Upper lobe of left lung (tissue), 6 donors: ENCODE measurements at regions not wholly inside any gene's neighbourhood (a gene's known extent, or its start where the extent isn't known, plus 50 kb on each side); places are given as distances from the start of the nearest gene placed in this dataset.
A peak's percentile ranks its signal among the peaks of the same experiment; 100 is the strongest.

Experiments used
- ATAC-seq, 2 donors: fragments of 200-7000 bp; cut with Tn5 transposase; one replicate each; pipeline ENCODE4 v1.9.1; 2022; ENCODE audit warnings: mild to moderate bottlenecking in 2 of 2, moderate library complexity in 2 of 2; ENCODE audit not compliant: low FRiP score in 2 of 2
- DNase-seq, 2 donors: peaks; one replicate each; pipeline ENCODE4 v3.0.0-alpha.2; 2019 to 2020
- H3K27ac ChIP-seq, 4 donors: fragments of 200-600 bp; sonication (generic); one replicate each; pipeline ENCODE4 v1.5.1; 2016 to 2019
- H3K27me3 ChIP-seq, 4 donors: fragments of 200-600 bp; sonication (generic); one replicate each; pipeline ENCODE4 v1.5.1; 2017 to 2019
- H3K36me3 ChIP-seq, 4 donors: fragments of 200-600 bp; sonication (generic); one replicate each; pipeline ENCODE4 v1.5.1; 2016 to 2019
- H3K4me1 ChIP-seq, 4 donors: fragments of 200-600 bp; sonication (generic); one replicate each; pipeline ENCODE4 v1.5.1; 2018 to 2019
- H3K4me3 ChIP-seq, 4 donors: fragments of 200-600 bp; sonication (generic); one replicate each; pipeline ENCODE4 v1.5.1; 2017 to 2019; ENCODE audit warnings: mild to moderate bottlenecking in 2 of 4, moderate library complexity in 1 of 4
- H3K9me3 ChIP-seq, 4 donors: fragments of 200-600 bp; sonication (generic); one replicate each; pipeline ENCODE4 v1.5.1; 2018 to 2019
- CTCF ChIP-seq, 6 experiments: fragments of 450-650 bp in 4 of 6; fragments of 200-600 bp in 2 of 6; sonication (generic) in 2 of 6; IDR thresholded peaks; one replicate each; pipeline ENCODE4 v1.5.1; 2016 to 2019; ENCODE audit warnings: antibody characterized with exemption in 6 of 6
- EP300 ChIP-seq, 4 donors: sonication (generic); formaldehyde crosslinking; IDR thresholded peaks; one replicate each; pipeline ENCODE4 v1.5.1; 2017; ENCODE audit warnings: antibody characterized with exemption in 4 of 4, control low read depth in 2 of 4
- POLR2A ChIP-seq, 4 donors: fragments of 450-650 bp; IDR thresholded peaks; one replicate each; pipeline ENCODE4 v1.5.1; 2016 to 2017; ENCODE audit warnings: antibody characterized with exemption in 4 of 4, mild to moderate bottlenecking in 2 of 4
- POLR2AphosphoS5 ChIP-seq, 2 donors: sonication (generic); formaldehyde crosslinking; IDR thresholded peaks; one replicate each; pipeline ENCODE4 v1.5.1; 2017; ENCODE audit warnings: antibody characterized with exemption in 2 of 2
- WGBS, 2 donors: methylation state at CpG; one replicate each; pipeline ENCODE4 v1.1.5; 2017 to 2018; 5-methylcytosine and 5-hydroxymethylcytosine counted together
- donor health status: DM: no; HTN: no; CAD: no; lungs with moderate emphysema.
- donor health status: DM: no; HTN: yes; CAD: no; lungs with severe emphysema.

- WGBS, 2 donors = 22 to 37% methylated on average over 9 of the region's 9 CpGs
- DNase-seq = no peak
- TF ChIP-seq POLR2A (IDR thresholded peaks at IDR 0.05) (no peak), CTCF (IDR thresholded peaks at IDR 0.05) (peak in 3 of 6 experiments; percentile 17 to 28 (median 26))
- Histone ChIP-seq H3K9me3 (no peaks in the 10 kb centered on the region), H3K27ac (no peak overlapping the region), H3K27me3 (no peaks in the 10 kb centered on the region), H3K4me1 (peaks cover 0 to 7% (median 3%) of the 10 kb centered on the region in 4 donors), H3K36me3 (no peaks in the 10 kb centered on the region), H3K4me3 (no peak overlapping the region)
- ATAC-seq = peak; percentile 34 to 40
Observed at GRCh38 chr5:74934949-74935751, 69.0 kb upstream of the FAM169A start.

GRCh38 chr5:74927336-74927735 lies 61.1 kb upstream of the FAM169A start:
- Histone ChIP-seq H3K36me3 (no peaks in the 10 kb centered on the region), H3K9me3 (no peaks in the 10 kb centered on the region), H3K27me3 (no peaks in the 10 kb centered on the region), H3K4me3 (no peak overlapping the region), H3K27ac (no peak overlapping the region), H3K4me1 (no peaks in the 10 kb centered on the region)
- no peak for ATAC-seq
- TF ChIP-seq EP300 (IDR thresholded peaks at IDR 0.05) (no peak), POLR2AphosphoS5 (IDR thresholded peaks at IDR 0.05) (no peak)
- DNase-seq = no peak
- 45 to 63% methylated on average over 2 of the region's 2 CpGs for WGBS, 2 donors

GRCh38 chr5:74919487-74919886 lies 53.3 kb upstream of the FAM169A start:
- WGBS, 2 donors = 5 to 14% methylated on average over 6 of the region's 6 CpGs
- no peaks in the 10 kb centered on the region for H3K27me3 ChIP-seq
- DNase-seq (no peak), ATAC-seq (peak; percentile 52 to 79)
- H3K36me3 ChIP-seq = no peaks in the 10 kb centered on the region
- H3K4me1 ChIP-seq = peaks cover 0 to 6% (median 0%) of the 10 kb centered on the region in 4 donors
- no peaks in the 10 kb centered on the region for H3K9me3 ChIP-seq
- no peak for TF ChIP-seq POLR2AphosphoS5 (IDR thresholded peaks at IDR 0.05)
- TF ChIP-seq CTCF (IDR thresholded peaks at IDR 0.05) = peak in 5 of 6 experiments; percentile 33 to 64 (median 50)
- H3K27ac ChIP-seq = no peak overlapping the region
- H3K4me3 ChIP-seq = no peak overlapping the region

GRCh38 chr5:74919041-74919440 lies 52.9 kb upstream of the FAM169A start:
- Histone ChIP-seq H3K4me3 (no peak overlapping the region), H3K27ac (no peak overlapping the region), H3K36me3 (no peaks in the 10 kb centered on the region), H3K27me3 (no peaks in the 10 kb centered on the region), H3K4me1 (peaks cover 0 to 6% (median 0%) of the 10 kb centered on the region in 4 donors), H3K9me3 (no peaks in the 10 kb centered on the region)
- TF ChIP-seq CTCF (IDR thresholded peaks at IDR 0.05) = no peak
- TF ChIP-seq POLR2A (IDR thresholded peaks at IDR 0.05) = no peak
- no peak for TF ChIP-seq POLR2AphosphoS5 (IDR thresholded peaks at IDR 0.05)
- TF ChIP-seq EP300 (IDR thresholded peaks at IDR 0.05) = no peak
- WGBS, 2 donors = 80 to 84% methylated on average over 4 of the region's 4 CpGs
- DNase-seq = no peak
- ATAC-seq = no peak

- 77 to 78% methylated on average over 4 of the region's 4 CpGs for WGBS, 2 donors
- no peak for ATAC-seq
- Histone ChIP-seq H3K4me1 (peaks cover 0 to 6% (median 0%) of the 10 kb centered on the region in 4 donors), H3K27ac (no peak overlapping the region), H3K36me3 (no peaks in the 10 kb centered on the region), H3K9me3 (no peaks in the 10 kb centered on the region), H3K27me3 (no peaks in the 10 kb centered on the region), H3K4me3 (no peak overlapping the region)
- no peak for DNase-seq
- TF ChIP-seq POLR2AphosphoS5 (IDR thresholded peaks at IDR 0.05) = no peak
- TF ChIP-seq EP300 (IDR thresholded peaks at IDR 0.05) = no peak
- no peak for TF ChIP-seq POLR2A (IDR thresholded peaks at IDR 0.05)
- no peak for TF ChIP-seq CTCF (IDR thresholded peaks at IDR 0.05)
Observed at GRCh38 chr5:74918232-74918669, 52.1 kb upstream of the FAM169A start.
